ENCODE measurements at regions not wholly inside any gene's neighbourhood (a gene's known extent, or its start where the extent isn't known, plus 50 kb on each side); places are given as distances from the start of the nearest gene placed in this dataset.
"Not testable (repeated sequence)": the region's sequence is repeated elsewhere in the genome, so short reads cannot be mapped to it uniquely, and the experiment has no call there.

DNA sequence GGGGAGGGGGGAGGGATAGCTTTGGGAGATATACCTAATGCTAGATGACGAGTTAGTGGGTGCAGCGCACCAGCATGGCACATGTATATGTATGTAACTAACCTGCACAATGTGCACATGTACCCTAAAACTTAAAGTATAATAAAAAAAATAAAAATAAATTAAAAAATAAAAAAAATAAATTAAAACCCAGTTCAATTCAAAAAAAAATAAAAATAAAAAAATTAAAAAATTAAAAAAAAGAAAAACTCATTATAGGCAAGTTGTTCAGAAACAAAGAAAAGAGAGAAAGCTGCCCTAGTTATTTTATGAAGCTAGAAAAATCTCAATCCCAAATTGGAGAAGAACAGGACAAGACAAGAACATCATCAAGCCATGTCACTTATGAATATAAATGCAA, 147.5 kb upstream of the PRR20G start:
- not testable (repeated sequence) for TF ChIP-seq POLR2A (IDR thresholded peaks at IDR 0.05; ENCODE audit: low read depth, low read length); CEBPB (IDR thresholded peaks at IDR 0.05; ENCODE audit: low read depth, low read length); RAD21 (IDR thresholded peaks at IDR 0.05; ENCODE audit: low read length)
- TF ChIP-seq, protein P1, sequence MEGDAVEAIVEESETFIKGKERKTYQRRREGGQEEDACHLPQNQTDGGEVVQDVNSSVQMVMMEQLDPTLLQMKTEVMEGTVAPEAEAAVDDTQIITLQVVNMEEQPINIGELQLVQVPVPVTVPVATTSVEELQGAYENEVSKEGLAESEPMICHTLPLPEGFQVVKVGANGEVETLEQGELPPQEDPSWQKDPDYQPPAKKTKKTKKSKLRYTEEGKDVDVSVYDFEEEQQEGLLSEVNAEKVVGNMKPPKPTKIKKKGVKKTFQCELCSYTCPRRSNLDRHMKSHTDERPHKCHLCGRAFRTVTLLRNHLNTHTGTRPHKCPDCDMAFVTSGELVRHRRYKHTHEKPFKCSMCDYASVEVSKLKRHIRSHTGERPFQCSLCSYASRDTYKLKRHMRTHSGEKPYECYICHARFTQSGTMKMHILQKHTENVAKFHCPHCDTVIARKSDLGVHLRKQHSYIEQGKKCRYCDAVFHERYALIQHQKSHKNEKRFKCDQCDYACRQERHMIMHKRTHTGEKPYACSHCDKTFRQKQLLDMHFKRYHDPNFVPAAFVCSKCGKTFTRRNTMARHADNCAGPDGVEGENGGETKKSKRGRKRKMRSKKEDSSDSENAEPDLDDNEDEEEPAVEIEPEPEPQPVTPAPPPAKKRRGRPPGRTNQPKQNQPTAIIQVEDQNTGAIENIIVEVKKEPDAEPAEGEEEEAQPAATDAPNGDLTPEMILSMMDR (conservative IDR thresholded peaks at IDR 0.05; ENCODE audit: low read depth, low read length) = not testable (repeated sequence)

All from IMR-90 (cell line).